Parathyroid adenoma (tissue), 2 donors: ENCODE measurements at regions not wholly inside any gene's neighbourhood (a gene's known extent, or its start where the extent isn't known, plus 50 kb on each side); places are given as distances from the start of the nearest gene placed in this dataset.

ENCODE experiments used
- H2AFZ ChIP-seq: fragments of 300-600 bp; sonication (generic); one replicate; pipeline ENCODE4 v1.7.0; 2017; ENCODE audit warnings: antibody characterized with exemption, mild to moderate bottlenecking
- H3K27ac ChIP-seq: fragments of 300-600 bp; sonication (generic); one replicate; pipeline ENCODE4 v1.7.0; 2017
- H3K27me3 ChIP-seq: fragments of 300-600 bp; sonication (generic); one replicate; pipeline ENCODE4 v1.7.0; 2017; ENCODE audit warnings: low read length; ENCODE audit not compliant: control insufficient read depth, insufficient read depth
- H3K36me3 ChIP-seq: fragments of 300-600 bp; sonication (generic); one replicate; pipeline ENCODE4 v1.7.0; 2017; ENCODE audit warnings: low read length; ENCODE audit not compliant: control insufficient read depth, insufficient read depth
- H3K4me1 ChIP-seq: fragments of 300-600 bp; sonication (generic); one replicate; pipeline ENCODE4 v1.7.0; 2017; ENCODE audit warnings: control low read depth
- H3K4me2 ChIP-seq: fragments of 300-600 bp; sonication (generic); one replicate; pipeline ENCODE4 v1.7.0; 2017; ENCODE audit warnings: low read length
- H3K4me3 ChIP-seq: fragments of 300-600 bp; sonication (generic); one replicate; pipeline ENCODE4 v1.7.0; 2017; ENCODE audit warnings: low read depth, low read length
- H3K79me2 ChIP-seq: fragments of 300-600 bp; sonication (generic); one replicate; pipeline ENCODE4 v1.7.0; 2017; ENCODE audit warnings: control low read depth
- H3K9ac ChIP-seq: fragments of 300-600 bp; sonication (generic); one replicate; pipeline ENCODE4 v1.7.0; 2017; ENCODE audit warnings: mild to moderate bottlenecking
- H3K9me3 ChIP-seq: fragments of 300-600 bp; sonication (generic); one replicate; pipeline ENCODE4 v1.7.0; 2017; ENCODE audit warnings: low read length; ENCODE audit not compliant: control insufficient read depth
- TF ChIP-seq, protein P1 (sequence below): fragments of 300-600 bp; sonication (generic); IDR thresholded peaks from one replicate; pipeline ENCODE4 v1.7.0; 2017; ENCODE audit warnings: antibody characterized with exemption, mild to moderate bottlenecking
- donor health status: primary hyperparathyroidism.

- Histone ChIP-seq H3K9ac (no peak overlapping the region), H3K4me1 (no peaks in the 10 kb centered on the region), H2AFZ (no peak overlapping the region), H3K4me2 (no peak overlapping the region), H3K79me2 (no peaks in the 10 kb centered on the region), H3K27me3 (no peaks in the 10 kb centered on the region), H3K9me3 (no peaks in the 10 kb centered on the region), H3K36me3 (no peaks in the 10 kb centered on the region), H3K4me3 (no peak overlapping the region), H3K27ac (no peak overlapping the region)
- TF ChIP-seq, protein P1, sequence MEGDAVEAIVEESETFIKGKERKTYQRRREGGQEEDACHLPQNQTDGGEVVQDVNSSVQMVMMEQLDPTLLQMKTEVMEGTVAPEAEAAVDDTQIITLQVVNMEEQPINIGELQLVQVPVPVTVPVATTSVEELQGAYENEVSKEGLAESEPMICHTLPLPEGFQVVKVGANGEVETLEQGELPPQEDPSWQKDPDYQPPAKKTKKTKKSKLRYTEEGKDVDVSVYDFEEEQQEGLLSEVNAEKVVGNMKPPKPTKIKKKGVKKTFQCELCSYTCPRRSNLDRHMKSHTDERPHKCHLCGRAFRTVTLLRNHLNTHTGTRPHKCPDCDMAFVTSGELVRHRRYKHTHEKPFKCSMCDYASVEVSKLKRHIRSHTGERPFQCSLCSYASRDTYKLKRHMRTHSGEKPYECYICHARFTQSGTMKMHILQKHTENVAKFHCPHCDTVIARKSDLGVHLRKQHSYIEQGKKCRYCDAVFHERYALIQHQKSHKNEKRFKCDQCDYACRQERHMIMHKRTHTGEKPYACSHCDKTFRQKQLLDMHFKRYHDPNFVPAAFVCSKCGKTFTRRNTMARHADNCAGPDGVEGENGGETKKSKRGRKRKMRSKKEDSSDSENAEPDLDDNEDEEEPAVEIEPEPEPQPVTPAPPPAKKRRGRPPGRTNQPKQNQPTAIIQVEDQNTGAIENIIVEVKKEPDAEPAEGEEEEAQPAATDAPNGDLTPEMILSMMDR: no peak
Observed at GRCh38 chr21:36567216-36567885, 87.4 kb upstream of the CLDN14 start.

- H3K27me3 ChIP-seq: no peaks in the 10 kb centered on the region
Observed at GRCh38 chr21:36569511-36569910, 89.6 kb upstream of the CLDN14 start.

DNA sequence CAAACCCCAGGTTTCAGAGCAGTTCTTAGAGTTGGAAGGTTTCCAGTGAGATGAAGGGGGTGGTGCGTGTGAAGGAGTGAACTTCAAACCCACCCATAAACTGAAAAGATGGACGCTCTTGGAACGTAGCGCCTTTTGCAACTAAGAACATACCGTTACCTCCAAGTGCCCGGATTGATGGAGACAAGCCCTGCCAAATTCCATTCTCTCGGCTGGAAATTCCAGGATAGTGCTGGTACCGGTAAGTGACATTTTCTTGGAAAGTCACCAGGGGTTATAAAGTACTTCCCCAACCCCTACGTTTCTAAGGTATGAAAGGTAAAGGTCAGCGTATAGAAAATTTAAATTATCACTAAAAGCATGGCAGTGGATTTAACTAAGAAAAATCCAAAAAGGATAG is 91.6 kb upstream of the CLDN14 start:
- Histone ChIP-seq H3K79me2 (no peaks in the 10 kb centered on the region), H2AFZ (no peak overlapping the region), H3K27me3 (no peaks in the 10 kb centered on the region), H3K4me3 (no peak overlapping the region), H3K9me3 (peaks cover 2% of the 10 kb centered on the region), H3K9ac (no peak overlapping the region), H3K4me1 (no peaks in the 10 kb centered on the region), H3K4me2 (no peak overlapping the region), H3K36me3 (no peaks in the 10 kb centered on the region), H3K27ac (no peak overlapping the region)
- TF ChIP-seq, protein P1: no peak

More at GRCh38 chr21:36569511-36569910, 89.6 kb upstream of the CLDN14 start:
- Histone ChIP-seq H3K36me3 (no peaks in the 10 kb centered on the region), H3K4me2 (no peak overlapping the region), H3K4me1 (no peaks in the 10 kb centered on the region), H3K4me3 (no peak overlapping the region), H3K79me2 (no peaks in the 10 kb centered on the region), H2AFZ (no peak overlapping the region), H3K27ac (no peak overlapping the region), H3K9me3 (peaks cover 2% of the 10 kb centered on the region), H3K9ac (no peak overlapping the region)
- TF ChIP-seq, protein P1: no peak

- Histone ChIP-seq H3K9me3 (peaks cover 2% of the 10 kb centered on the region), H3K4me2 (no peak overlapping the region), H3K4me1 (no peaks in the 10 kb centered on the region), H3K27ac (no peak overlapping the region), H3K27me3 (no peaks in the 10 kb centered on the region), H3K4me3 (no peak overlapping the region), H2AFZ (no peak overlapping the region), H3K79me2 (no peaks in the 10 kb centered on the region), H3K36me3 (no peaks in the 10 kb centered on the region), H3K9ac (no peak overlapping the region)
- TF ChIP-seq, protein P1: no peak
Observed at GRCh38 chr21:36572039-36572438, 92.1 kb upstream of the CLDN14 start.

DNA sequence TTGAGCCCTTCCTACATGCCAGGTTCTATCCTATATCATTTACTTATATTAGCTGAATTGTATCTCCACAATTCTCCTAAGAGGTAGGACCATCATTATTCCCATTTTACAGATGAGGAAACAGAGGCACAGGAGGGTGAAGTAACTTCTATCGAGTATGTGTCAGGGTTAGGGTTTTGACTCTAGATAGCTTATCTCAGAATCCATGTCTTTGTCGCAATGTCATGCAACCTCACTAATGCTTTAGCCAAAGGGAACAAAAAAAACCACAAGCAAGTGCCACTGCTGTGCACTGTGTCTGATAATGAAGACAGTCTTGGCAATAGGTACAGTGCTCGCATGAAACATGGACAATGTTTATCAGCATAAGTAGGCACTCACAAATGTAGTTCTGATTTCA is 95.4 kb upstream of the CLDN14 start:
- Histone ChIP-seq H2AFZ (no peak overlapping the region), H3K36me3 (no peaks in the 10 kb centered on the region), H3K4me1 (no peaks in the 10 kb centered on the region), H3K4me2 (no peak overlapping the region), H3K9ac (no peak overlapping the region), H3K4me3 (no peak overlapping the region), H3K27me3 (no peaks in the 10 kb centered on the region), H3K79me2 (no peaks in the 10 kb centered on the region), H3K9me3 (peaks cover 2% of the 10 kb centered on the region), H3K27ac (no peak overlapping the region)
- TF ChIP-seq, protein P1: no peak
